Heart left ventricle (tissue), 13 donors: ENCODE measurements at regions not wholly inside any gene's neighbourhood (a gene's known extent, or its start where the extent isn't known, plus 50 kb on each side); places are given as distances from the start of the nearest gene placed in this dataset.

Experiments
- POLR2A ChIP-seq, 2 donors: fragments of 450-650 bp; IDR thresholded peaks; one replicate each; pipeline ENCODE4 v1.6.1; 2017; ENCODE audit warnings: antibody characterized with exemption in 2 of 2, mild to moderate bottlenecking in 2 of 2, moderate library complexity in 2 of 2
- TF ChIP-seq, protein P1 (sequence below), 12 donors: fragments of 200-600 bp; sonication (generic) in 4 of 12; IDR thresholded peaks; one replicate each; pipeline versions ENCODE4 v1.5.0 to v1.8.0; 2018 to 2022; ENCODE audit warnings: antibody characterized with exemption in 12 of 12, mild to moderate bottlenecking in 5 of 12
- donor health status: ischemic (EF 13 %, LVEDD 7.1; RV severe dilation, severe dysfunction).
- donor health status: DM: no; HTN: yes; CAD: no.
- donor health status: DM: no; HTN: no; CAD: no.
- donor health status: ischemic (EF 25% LVEDD 6.9; RV normal size, moderate dysfunction).
- donor health status: ischemic (EF 25% LVEDD 5.7; RV mildly dilated, moderate dysfunction).
- donor health status: ischemic (EF 35%, LVEDD 5.7; RV mildly dilated, moderate dysfunction).
- donor health status: nonischemic (EF 11% LVEDD 7.7; RV severe dilation, severe dysfunction).
- donor health status: DM: yes; HTN: yes; CAD: no.
- donor health status: PGD.
- donor health status: ischemic (EF 29% LVEDD 5.4; RV normal size, mild dysfunction).
- donor health status: nonischemic (EF 23%, LVEDD 6.1; RV moderate dilation, normal function).

DNA sequence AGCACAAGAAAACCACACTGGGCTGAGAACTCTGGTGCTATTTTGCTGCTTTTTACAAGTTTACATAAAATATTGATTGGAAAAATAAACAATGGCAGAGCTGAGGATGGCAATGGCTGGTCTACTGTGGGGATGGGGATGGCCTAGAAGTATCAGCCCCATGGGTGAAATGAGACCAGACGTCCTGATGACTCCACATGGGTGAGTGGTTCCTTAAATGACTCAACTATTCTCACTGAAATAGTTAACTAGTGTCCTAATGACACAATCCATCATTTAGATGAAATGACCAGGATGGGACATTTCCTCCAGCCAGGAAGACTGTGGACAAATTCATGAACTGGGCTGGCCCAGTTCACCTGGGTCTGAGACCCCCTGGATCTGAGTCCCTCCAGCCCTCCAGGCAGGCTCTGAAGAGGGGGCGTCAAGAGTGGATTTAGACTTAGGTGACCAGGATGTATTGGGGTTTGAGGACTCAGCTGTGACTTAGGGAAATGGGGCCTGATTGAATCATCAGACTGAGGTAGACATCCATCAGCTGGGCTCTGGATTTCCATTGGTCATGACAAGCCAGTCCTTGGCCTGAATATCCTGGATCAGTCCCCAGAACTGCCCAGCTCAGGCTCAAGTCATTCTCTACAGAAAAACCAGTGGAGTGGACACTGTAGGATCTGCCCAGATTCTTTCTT lies 98.2 kb upstream of the IGLL5 start:
- TF ChIP-seq POLR2A (IDR thresholded peaks at IDR 0.05), result no peak
- TF ChIP-seq, protein P1, sequence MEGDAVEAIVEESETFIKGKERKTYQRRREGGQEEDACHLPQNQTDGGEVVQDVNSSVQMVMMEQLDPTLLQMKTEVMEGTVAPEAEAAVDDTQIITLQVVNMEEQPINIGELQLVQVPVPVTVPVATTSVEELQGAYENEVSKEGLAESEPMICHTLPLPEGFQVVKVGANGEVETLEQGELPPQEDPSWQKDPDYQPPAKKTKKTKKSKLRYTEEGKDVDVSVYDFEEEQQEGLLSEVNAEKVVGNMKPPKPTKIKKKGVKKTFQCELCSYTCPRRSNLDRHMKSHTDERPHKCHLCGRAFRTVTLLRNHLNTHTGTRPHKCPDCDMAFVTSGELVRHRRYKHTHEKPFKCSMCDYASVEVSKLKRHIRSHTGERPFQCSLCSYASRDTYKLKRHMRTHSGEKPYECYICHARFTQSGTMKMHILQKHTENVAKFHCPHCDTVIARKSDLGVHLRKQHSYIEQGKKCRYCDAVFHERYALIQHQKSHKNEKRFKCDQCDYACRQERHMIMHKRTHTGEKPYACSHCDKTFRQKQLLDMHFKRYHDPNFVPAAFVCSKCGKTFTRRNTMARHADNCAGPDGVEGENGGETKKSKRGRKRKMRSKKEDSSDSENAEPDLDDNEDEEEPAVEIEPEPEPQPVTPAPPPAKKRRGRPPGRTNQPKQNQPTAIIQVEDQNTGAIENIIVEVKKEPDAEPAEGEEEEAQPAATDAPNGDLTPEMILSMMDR (IDR thresholded peaks at IDR 0.05), result no peak
